ENCODE measurements at regions not wholly inside any gene's neighbourhood (a gene's known extent, or its start where the extent isn't known, plus 50 kb on each side); places are given as distances from the start of the nearest gene placed in this dataset.
"Not testable (repeated sequence)": the region's sequence is repeated elsewhere in the genome, so short reads cannot be mapped to it uniquely, and the experiment has no call there.

DNA sequence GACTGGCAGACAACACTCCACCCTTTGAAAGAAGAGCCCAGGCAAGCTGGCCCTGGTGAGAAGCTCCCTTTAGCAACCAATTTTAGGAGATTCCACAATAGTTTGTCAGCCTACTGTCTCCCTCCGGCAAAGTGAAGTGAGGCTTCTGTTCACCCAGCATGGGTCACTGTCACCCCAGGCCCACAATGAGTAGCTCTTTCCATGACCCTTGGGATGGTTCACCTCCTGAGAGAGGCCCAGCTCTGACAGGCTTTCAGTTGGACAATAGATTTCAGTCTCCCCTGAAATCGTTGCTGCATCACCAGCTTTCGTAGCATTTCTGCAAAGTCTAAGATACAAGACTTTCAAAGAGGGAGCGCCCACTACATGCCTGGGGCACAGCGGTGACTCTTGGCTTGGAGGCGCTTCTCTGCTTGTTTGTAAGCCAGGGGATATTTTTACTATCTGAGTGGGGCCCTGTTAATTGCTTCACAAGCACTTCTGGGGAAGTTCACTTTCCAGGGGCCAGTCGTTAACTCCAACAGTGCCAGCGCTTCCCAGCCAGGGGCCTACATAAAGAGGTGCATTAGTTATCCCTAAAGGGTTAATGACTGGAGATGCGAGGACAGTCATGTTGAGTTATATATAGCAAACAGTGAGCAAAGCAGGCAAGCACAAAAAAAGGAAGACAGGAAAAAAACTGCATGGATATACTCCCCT is 255.7 kb downstream of the BCL2L11 start:
- H3K36me3 Mint-ChIP-seq (ENCODE audit: low read depth); DNase-seq (ENCODE audit: low spot score); H3K9me3 Mint-ChIP-seq; H3K27ac Mint-ChIP-seq; intact Hi-C loops (cut with micrococcal nuclease); H3K4me3 Mint-ChIP-seq (ENCODE audit: low read depth); H3K27me3 Mint-ChIP-seq (ENCODE audit: low read depth): not testable (repeated sequence)
- peaks cover 13% of the 10 kb centered on the region for H3K4me1 Mint-ChIP-seq (ENCODE audit: low read depth)

DNA sequence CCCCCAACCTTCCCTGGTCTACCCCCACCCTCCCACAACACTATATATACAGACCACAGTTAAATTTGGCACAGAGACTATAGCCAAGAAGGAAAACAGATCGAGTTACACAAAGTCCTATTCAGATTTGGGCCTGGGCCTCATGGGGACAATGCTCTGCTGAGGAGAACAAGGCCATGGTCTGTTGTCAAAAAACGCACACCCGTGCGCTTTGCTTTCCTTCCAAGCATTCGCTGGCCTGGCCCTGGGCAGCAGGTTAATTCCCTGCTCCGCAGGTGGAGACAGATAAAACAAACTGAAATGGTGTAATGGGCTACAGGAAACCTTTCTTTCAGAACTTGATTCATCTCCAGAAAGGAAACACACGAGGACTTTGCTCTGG is 256.2 kb downstream of the BCL2L11 start:
- H3K36me3 Mint-ChIP-seq (ENCODE audit: low read depth); H3K4me3 Mint-ChIP-seq (ENCODE audit: low read depth); H3K27me3 Mint-ChIP-seq (ENCODE audit: low read depth); DNase-seq (ENCODE audit: low spot score); H3K27ac Mint-ChIP-seq; intact Hi-C loops (cut with micrococcal nuclease); H3K9me3 Mint-ChIP-seq: not testable (repeated sequence)
- peaks cover 14% of the 10 kb centered on the region for H3K4me1 Mint-ChIP-seq (ENCODE audit: low read depth)

DNA sequence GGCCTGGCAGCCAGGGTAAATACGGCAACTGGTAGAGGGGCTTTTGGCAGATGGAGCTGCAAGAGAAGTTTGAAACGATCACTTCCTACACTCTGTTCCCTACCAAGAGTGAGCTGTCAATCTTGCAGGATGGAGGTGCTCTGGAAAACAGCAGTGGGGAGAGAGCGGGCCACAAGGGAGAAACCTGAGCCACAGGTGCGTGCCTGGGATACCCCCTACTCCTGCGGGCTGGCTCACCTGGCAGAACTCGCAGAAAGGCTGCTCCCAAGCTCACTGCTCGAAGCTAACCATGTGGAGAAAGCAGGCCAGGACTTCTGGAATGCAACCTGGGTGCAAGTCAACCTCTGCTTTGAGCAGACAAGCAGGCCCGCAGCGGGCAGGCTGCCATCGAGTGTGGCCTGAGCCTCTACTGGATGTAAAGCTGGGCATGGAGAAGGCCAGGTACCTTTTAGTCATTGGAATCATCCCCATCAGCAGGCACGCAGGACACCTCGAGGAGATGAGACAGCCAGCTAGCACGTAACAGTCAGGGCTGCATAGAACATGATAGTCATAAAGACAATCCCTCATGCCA is 256.8 kb downstream of the BCL2L11 start:
- H3K27ac Mint-ChIP-seq; H3K4me3 Mint-ChIP-seq (ENCODE audit: low read depth); intact Hi-C loops (cut with micrococcal nuclease); H3K9me3 Mint-ChIP-seq; H3K36me3 Mint-ChIP-seq (ENCODE audit: low read depth); DNase-seq (ENCODE audit: low spot score); H3K27me3 Mint-ChIP-seq (ENCODE audit: low read depth): not testable (repeated sequence)
- H3K4me1 Mint-ChIP-seq (ENCODE audit: low read depth): peaks cover 15% of the 10 kb centered on the region

DNA sequence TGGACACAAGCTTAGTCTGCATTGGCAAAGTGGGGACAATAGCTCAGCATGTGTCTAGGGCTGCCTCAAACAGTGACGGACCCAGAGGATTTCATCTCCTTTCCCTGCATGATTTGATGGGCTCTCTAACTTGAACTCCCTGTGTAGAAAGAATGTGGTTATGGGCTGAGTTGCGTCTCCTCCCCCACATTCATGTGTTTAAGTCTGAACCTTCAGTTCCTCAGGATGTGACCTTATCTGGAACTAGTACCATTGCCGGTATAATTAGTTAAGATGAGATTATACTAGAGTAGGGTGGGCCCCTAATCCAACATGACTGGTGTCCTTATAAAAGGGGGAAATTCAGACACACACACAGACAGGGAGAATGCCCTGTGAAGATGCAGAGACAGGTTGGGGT is 257.6 kb downstream of the BCL2L11 start:
- H3K27me3 Mint-ChIP-seq (ENCODE audit: low read depth); intact Hi-C loops (cut with micrococcal nuclease); H3K9me3 Mint-ChIP-seq; H3K36me3 Mint-ChIP-seq (ENCODE audit: low read depth); H3K27ac Mint-ChIP-seq; DNase-seq (ENCODE audit: low spot score); H3K4me3 Mint-ChIP-seq (ENCODE audit: low read depth): not testable (repeated sequence)
- peaks cover 15% of the 10 kb centered on the region for H3K4me1 Mint-ChIP-seq (ENCODE audit: low read depth)

DNA sequence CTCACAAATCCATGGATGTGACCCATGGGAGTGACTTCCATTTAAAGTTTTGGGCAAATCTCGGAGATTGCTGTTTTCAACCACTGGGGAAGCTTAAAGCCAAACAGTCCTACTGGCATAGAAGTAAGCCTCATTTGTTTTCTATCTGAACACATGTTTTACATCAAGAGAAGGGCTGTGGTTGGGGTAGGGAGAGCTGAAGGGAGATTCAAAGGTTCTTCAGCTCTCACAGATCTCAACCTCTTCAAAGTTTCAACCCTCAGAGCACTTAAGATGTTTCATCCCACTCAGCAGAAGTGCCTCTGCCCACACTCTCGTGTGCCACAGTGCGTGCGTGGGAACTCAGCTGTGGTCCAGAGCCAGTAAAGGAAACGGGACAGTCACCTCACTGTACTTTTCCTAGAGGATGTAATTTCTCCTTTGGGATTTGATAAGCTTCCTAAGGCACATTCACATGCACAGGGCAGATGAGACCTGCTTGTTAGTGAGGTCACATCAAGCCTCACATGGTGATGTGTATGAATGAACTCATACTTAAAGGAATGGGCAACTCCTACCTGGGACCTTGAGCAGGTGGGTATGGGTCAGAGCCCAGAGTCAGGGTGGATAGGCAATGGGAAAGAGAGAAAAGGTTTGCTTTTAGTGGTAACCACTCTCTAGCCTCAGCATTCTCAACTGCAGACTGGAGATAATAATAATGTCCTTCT is 260.2 kb downstream of the BCL2L11 start:
- Mint-ChIP-seq H3K4me1 (ENCODE audit: low read depth) (peaks cover 13% of the 10 kb centered on the region), H3K27ac (peak overlapping the region; percentile 14)
- H3K36me3 Mint-ChIP-seq (ENCODE audit: low read depth); H3K27me3 Mint-ChIP-seq (ENCODE audit: low read depth); intact Hi-C loops (cut with micrococcal nuclease); DNase-seq (ENCODE audit: low spot score); H3K9me3 Mint-ChIP-seq; H3K4me3 Mint-ChIP-seq (ENCODE audit: low read depth): not testable (repeated sequence)

DNA sequence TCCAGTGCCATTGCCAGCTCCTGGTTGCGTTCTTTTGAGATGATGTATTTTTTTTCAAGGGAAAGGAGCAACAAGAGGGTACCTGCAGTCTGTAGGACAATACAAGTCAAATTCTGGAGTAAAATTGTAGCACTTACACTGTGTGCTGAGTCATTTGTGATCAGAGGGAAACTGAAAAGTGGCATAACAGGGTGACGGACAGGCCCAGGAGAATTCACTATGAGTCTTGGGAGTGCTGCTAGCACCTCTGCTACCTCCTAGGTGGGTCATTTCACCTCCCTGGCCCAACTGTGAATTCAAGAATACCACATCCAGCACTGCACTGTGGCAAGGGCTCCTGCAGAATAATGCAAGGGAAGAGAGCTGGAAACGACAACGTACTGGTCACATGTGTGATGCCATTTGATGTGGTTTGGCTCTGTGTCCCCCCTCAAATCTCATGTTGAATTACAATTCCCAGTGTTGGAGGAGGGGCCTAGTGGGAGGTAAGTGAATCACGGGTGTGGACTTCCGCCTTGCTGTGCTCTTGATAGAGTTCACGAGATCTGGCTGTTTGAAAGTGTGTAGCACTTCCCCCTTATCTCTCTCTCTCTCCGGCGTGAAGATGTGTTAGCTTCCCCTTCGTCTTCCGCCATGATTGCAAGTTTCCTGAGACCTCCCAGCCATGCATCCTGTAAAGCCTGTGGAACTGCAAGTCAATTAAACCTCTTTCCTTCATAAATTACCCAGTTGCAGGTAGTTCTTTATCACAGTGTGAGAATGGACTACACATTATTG is 261.0 kb downstream of the BCL2L11 start:
- H3K27me3 Mint-ChIP-seq (ENCODE audit: low read depth); H3K4me3 Mint-ChIP-seq (ENCODE audit: low read depth); intact Hi-C loops (cut with micrococcal nuclease); H3K27ac Mint-ChIP-seq; H3K9me3 Mint-ChIP-seq; DNase-seq (ENCODE audit: low spot score); H3K36me3 Mint-ChIP-seq (ENCODE audit: low read depth): not testable (repeated sequence)
- H3K4me1 Mint-ChIP-seq (ENCODE audit: low read depth): peaks cover 13% of the 10 kb centered on the region

DNA sequence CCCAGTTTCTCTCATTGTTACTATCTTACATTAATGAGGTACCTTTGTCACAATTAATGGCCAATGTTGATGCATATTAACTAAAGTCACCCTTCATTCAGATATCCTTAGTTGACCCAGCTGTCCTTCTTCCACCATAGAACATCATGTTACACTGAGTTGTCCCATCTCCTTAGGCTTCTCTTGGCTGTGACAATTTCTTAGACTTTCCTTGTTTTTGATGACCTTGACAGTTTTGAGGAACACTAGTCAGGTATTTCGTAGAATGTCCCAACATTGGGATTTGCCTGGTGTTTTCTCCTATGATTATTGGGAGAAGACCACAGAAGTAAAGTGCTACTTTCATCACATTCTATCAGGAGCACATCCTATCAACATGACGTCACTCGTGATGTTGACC is 261.8 kb downstream of the BCL2L11 start:
- DNase-seq (ENCODE audit: low spot score); H3K4me3 Mint-ChIP-seq (ENCODE audit: low read depth); intact Hi-C loops (cut with micrococcal nuclease); H3K9me3 Mint-ChIP-seq; H3K27ac Mint-ChIP-seq; H3K36me3 Mint-ChIP-seq (ENCODE audit: low read depth); H3K27me3 Mint-ChIP-seq (ENCODE audit: low read depth): not testable (repeated sequence)
- H3K4me1 Mint-ChIP-seq (ENCODE audit: low read depth): peaks cover 11% of the 10 kb centered on the region

DNA sequence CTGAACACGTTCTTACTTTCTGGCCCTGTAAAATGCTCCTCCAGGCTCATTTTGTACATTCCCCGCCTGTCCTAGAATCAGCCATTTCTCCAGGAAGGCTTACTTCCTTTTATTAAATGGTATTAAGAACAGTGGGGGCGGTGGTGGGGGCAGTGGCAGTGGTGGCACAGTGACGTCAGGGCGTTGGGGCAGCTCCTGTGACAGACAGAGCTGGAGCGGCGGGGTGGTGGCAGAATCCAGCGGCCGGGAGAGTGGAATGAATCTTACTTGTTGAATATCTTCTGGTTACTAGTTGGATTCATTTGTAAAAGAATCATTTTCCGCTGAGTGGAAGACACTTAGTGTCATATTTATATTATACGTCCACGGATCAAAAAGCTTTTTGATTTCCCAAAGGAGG is 262.6 kb downstream of the BCL2L11 start:
- peaks cover 11% of the 10 kb centered on the region for H3K4me1 Mint-ChIP-seq (ENCODE audit: low read depth)
- intact Hi-C loops (cut with micrococcal nuclease); H3K27me3 Mint-ChIP-seq (ENCODE audit: low read depth); H3K4me3 Mint-ChIP-seq (ENCODE audit: low read depth); H3K27ac Mint-ChIP-seq; H3K9me3 Mint-ChIP-seq; H3K36me3 Mint-ChIP-seq (ENCODE audit: low read depth); DNase-seq (ENCODE audit: low spot score): not testable (repeated sequence)

DNA sequence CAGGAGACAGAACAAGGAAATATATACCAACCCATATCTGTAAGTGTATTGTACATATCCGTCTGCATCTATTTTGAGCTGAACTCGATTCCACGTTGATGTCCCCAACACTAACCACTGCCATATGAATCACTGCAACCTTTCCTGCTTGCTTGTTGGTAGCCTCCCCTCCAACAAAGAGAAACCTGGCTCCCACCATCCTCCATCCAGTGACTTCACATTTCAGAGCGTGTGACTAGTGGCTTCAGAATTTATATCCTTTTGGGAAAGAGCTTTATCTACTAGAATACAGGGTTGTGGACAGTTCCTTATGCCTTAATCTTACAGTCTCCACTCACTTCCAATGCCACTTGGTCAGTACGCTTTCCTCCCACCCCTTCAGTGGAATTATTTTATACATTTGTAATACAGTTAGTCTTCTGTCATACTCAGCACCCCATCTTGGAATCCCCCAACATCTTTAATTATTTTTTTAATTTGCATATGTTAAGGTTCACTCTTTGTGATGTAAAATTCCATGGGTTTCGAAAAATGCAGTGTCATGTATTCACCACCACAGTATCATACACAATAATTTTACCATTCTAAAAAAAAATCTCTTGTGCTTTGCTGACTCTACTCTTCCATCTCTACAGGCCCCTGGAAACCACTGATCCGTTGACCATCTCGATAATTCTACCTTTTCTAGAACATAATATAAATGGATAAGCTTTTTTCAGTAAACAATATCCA is 264.7 kb downstream of the BCL2L11 start:
- H3K27me3 Mint-ChIP-seq (ENCODE audit: low read depth); H3K9me3 Mint-ChIP-seq; H3K4me3 Mint-ChIP-seq (ENCODE audit: low read depth); intact Hi-C loops (cut with micrococcal nuclease); DNase-seq (ENCODE audit: low spot score); H3K36me3 Mint-ChIP-seq (ENCODE audit: low read depth); H3K27ac Mint-ChIP-seq: not testable (repeated sequence)
- peaks cover 10% of the 10 kb centered on the region for H3K4me1 Mint-ChIP-seq (ENCODE audit: low read depth)

DNA sequence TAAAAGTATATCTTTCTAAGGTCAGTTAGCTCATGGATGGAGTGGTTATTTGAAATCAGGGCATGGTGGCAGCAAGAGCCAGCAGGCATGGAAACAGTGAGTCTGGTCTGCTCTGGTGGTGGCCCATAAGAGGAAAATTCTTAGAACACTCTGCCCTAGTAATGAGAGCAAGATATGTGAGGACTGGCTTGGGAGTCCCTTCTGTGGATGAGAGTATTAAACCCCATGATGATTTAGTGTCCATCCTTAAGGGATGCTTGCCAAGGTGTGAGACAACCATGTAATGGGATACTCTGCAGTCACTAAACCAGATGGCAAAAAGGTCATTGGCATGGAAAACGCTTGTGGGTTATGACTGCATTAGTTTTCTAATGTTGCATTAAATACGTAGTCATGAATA is 269.9 kb downstream of the BCL2L11 start:
- DNase-seq (ENCODE audit: low spot score); H3K4me1 Mint-ChIP-seq (ENCODE audit: low read depth); H3K9me3 Mint-ChIP-seq; H3K27me3 Mint-ChIP-seq (ENCODE audit: low read depth); H3K4me3 Mint-ChIP-seq (ENCODE audit: low read depth); intact Hi-C loops (cut with micrococcal nuclease); H3K36me3 Mint-ChIP-seq (ENCODE audit: low read depth); H3K27ac Mint-ChIP-seq: not testable (repeated sequence)

DNA sequence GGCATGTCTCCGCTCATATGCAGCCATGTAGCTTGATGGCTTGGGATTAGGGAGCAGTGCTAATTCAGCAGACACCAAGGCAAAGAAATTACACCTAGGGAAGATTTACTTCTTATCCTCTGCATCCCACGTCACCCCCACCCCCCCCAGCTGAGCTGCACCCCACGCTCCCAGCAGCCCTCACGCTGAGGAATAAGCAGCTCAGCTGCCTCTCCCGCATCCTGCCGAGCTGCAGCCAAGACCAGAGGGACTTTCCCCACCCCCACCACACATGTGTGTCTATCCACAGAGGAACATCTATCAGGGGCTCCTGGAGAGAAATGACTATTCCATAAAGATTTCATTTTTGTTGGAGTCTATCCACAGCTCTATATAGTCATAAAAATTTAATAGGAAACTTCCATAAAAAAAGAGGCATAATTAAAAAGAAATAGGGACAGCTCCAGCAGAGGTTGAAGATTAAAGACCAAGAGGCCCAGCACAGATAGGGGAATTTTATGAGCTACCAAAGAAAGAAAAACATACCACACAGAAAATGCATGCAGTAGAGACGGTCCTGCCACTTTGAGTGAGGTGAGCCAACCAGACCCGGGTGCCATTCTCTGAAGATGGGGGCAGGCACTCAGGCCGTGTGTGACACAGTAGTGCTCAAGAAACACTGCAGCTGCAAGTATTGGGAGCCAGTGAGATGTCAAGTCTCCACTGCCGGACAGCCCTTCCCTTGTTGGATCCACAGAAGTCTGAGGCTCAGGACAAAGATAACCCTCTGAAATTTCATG is 274.8 kb downstream of the BCL2L11 start:
- DNase-seq (ENCODE audit: low spot score); intact Hi-C loops (cut with micrococcal nuclease); H3K4me3 Mint-ChIP-seq (ENCODE audit: low read depth); H3K4me1 Mint-ChIP-seq (ENCODE audit: low read depth); H3K36me3 Mint-ChIP-seq (ENCODE audit: low read depth); H3K9me3 Mint-ChIP-seq; H3K27me3 Mint-ChIP-seq (ENCODE audit: low read depth); H3K27ac Mint-ChIP-seq: not testable (repeated sequence)
